Peyer's patch (tissue), 4 donors: ENCODE measurements at regions not wholly inside any gene's neighbourhood (a gene's known extent, or its start where the extent isn't known, plus 50 kb on each side); places are given as distances from the start of the nearest gene placed in this dataset.
"Not testable (repeated sequence)": the region's sequence is repeated elsewhere in the genome, so short reads cannot be mapped to it uniquely, and the experiment has no call there.

ENCODE experiments used
- POLR2A ChIP-seq, 2 donors: fragments of 450-650 bp; IDR thresholded peaks; one replicate each; pipeline ENCODE4 v1.5.1; 2017; ENCODE audit warnings: antibody characterized with exemption in 2 of 2, mild to moderate bottlenecking in 2 of 2, moderate library complexity in 2 of 2
- TF ChIP-seq, protein P1 (sequence below), 6 experiments: fragments of 450-650 bp in 4 of 6; fragments of 200-600 bp in 2 of 6; sonication (generic) in 1 of 6; IDR thresholded peaks; one replicate each; pipeline ENCODE4 v1.5.1; 2017 to 2019; ENCODE audit warnings: antibody characterized with exemption in 6 of 6, mild to moderate bottlenecking in 3 of 6, moderate library complexity in 1 of 6

- TF ChIP-seq, protein P1, sequence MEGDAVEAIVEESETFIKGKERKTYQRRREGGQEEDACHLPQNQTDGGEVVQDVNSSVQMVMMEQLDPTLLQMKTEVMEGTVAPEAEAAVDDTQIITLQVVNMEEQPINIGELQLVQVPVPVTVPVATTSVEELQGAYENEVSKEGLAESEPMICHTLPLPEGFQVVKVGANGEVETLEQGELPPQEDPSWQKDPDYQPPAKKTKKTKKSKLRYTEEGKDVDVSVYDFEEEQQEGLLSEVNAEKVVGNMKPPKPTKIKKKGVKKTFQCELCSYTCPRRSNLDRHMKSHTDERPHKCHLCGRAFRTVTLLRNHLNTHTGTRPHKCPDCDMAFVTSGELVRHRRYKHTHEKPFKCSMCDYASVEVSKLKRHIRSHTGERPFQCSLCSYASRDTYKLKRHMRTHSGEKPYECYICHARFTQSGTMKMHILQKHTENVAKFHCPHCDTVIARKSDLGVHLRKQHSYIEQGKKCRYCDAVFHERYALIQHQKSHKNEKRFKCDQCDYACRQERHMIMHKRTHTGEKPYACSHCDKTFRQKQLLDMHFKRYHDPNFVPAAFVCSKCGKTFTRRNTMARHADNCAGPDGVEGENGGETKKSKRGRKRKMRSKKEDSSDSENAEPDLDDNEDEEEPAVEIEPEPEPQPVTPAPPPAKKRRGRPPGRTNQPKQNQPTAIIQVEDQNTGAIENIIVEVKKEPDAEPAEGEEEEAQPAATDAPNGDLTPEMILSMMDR (IDR thresholded peaks at IDR 0.05): not testable (repeated sequence)
- not testable (repeated sequence) for TF ChIP-seq POLR2A (IDR thresholded peaks at IDR 0.05)
Observed at GRCh38 chr9:61668201-61668600, 478.4 kb downstream of the SPATA31A7 start.
